Endothelial cell of umbilical vein (primary cell): ENCODE measurements at regions not wholly inside any gene's neighbourhood (a gene's known extent, or its start where the extent isn't known, plus 50 kb on each side); places are given as distances from the start of the nearest gene placed in this dataset.

Experiments used
- BruUV-seq: library from RNA; stranded (reverse); fragments of 400-500 nt; replicated peaks from 2 replicates; lab custom pipeline; 2021; lab: Mats Ljungman, UMichigan
- CTCF ChIA-PET: fragments of 300-600, 350-600 bp; sonication (Branson Sonifier 250); formaldehyde crosslinking; loops from one replicate; lab custom pipeline; 2021; ENCODE audit warnings: antibody characterized with exemption, inconsistent platforms; lab: Charles Lee
- POLR2A ChIA-PET: fragments of 300-600, 350-600 bp; sonication (Branson Sonifier 250); formaldehyde crosslinking; loops from one replicate; lab custom pipeline; 2021; ENCODE audit warnings: antibody characterized with exemption, inconsistent platforms; lab: Charles Lee
- DNase-seq: peaks from one replicate; pipeline ENCODE4 v3.0.0-alpha.2; 2011; ENCODE audit warnings: low read depth, low spot score
- FAIRE-seq: peaks from 2 replicates; lab custom pipeline; 2011; peaks lifted over from hg19 to GRCh38; lab: Jason Lieb, UNC
- H2AFZ ChIP-seq: 2 replicates; pipeline ENCODE4 v1.6.0; 2012; ENCODE audit warnings: low read depth, low read length, control low read depth, inconsistent platforms
- H3K27ac ChIP-seq: 2 replicates; pipeline ENCODE4 v1.5.1; 2011; ENCODE audit warnings: low read depth, mild to moderate bottlenecking, control low read depth, low read length, moderate library complexity; ENCODE audit not compliant: insufficient read depth
- H3K27me3 ChIP-seq, 2 experiments: 2 replicates each; pipeline versions ENCODE4 v1.6.0 to v1.6.1; 2011; ENCODE audit warnings: low read length in 2 of 2, mixed read lengths in 1 of 2; ENCODE audit not compliant: control insufficient read depth in 2 of 2, insufficient read depth in 2 of 2
- H3K36me3 ChIP-seq, 2 experiments: 2 replicates in 1 of 2; 3 replicates in 1 of 2; pipeline ENCODE4 v1.5.1; 2011; ENCODE audit warnings: low read length in 2 of 2, mild to moderate bottlenecking in 1 of 2, moderate library complexity in 1 of 2; ENCODE audit not compliant: control insufficient read depth in 2 of 2, insufficient read depth in 2 of 2; ENCODE audit errors: extremely low read depth in 1 of 2
- H3K4me1 ChIP-seq: 3 replicates; pipeline ENCODE4 v1.5.1; 2011; ENCODE audit warnings: mild to moderate bottlenecking, low read length; ENCODE audit not compliant: control insufficient read depth, insufficient read depth; ENCODE audit errors: extremely low read depth
- H3K4me2 ChIP-seq: 2 replicates; pipeline ENCODE4 v1.6.1; 2011; ENCODE audit warnings: low read length, control low read depth, mixed read lengths; ENCODE audit not compliant: insufficient read depth
- H3K4me3 ChIP-seq, 3 experiments: fragments of 200-600 bp in 1 of 3; sonication (generic), shearing (Covaris generic) in 1 of 3; replicated peaks in 1 of 3; 2 replicates each; pipeline ENCODE4 v1.5.1; 2011 to 2016; ENCODE audit warnings: control low read depth in 3 of 3, low read length in 3 of 3, mild to moderate bottlenecking in 2 of 3, inconsistent platforms in 1 of 3, low read depth in 1 of 3, moderate library complexity in 1 of 3; ENCODE audit not compliant: insufficient read depth in 1 of 3
- H3K79me2 ChIP-seq: 2 replicates; pipeline ENCODE4 v1.6.0; 2012; ENCODE audit warnings: low read length, inconsistent platforms; ENCODE audit not compliant: control insufficient read depth, insufficient read depth
- H3K9ac ChIP-seq: replicated peaks from 2 replicates; pipeline ENCODE3; 2011; ENCODE audit warnings: low read length, control low read depth; ENCODE audit not compliant: insufficient read depth; ENCODE audit errors: extremely low read depth
- H3K9me1 ChIP-seq: replicated peaks from 3 replicates; pipeline ENCODE4 v1.6.0; 2011; ENCODE audit warnings: mild to moderate bottlenecking, low read length; ENCODE audit not compliant: control insufficient read depth, insufficient read depth; ENCODE audit errors: extremely low read depth
- H3K9me3 ChIP-seq: replicated peaks from 2 replicates; pipeline ENCODE4 v1.5.1; 2012; ENCODE audit warnings: low read length, inconsistent platforms; ENCODE audit not compliant: control insufficient read depth, insufficient read depth
- H4K20me1 ChIP-seq: replicated peaks from 2 replicates; pipeline ENCODE3; 2011; ENCODE audit warnings: mild to moderate bottlenecking, low read length; ENCODE audit not compliant: control insufficient read depth, insufficient read depth; ENCODE audit errors: extremely low read depth
- CTCF ChIP-seq, 2 donors: IDR thresholded peaks; 1 replicate in 1 of 2; 2 replicates in 1 of 2; pipeline ENCODE4 v1.5.1; 2011; ENCODE audit warnings: low read length in 2 of 2, mild to moderate bottlenecking in 2 of 2, moderate library complexity in 2 of 2, control low read depth in 1 of 2, inconsistent platforms in 1 of 2, low read depth in 1 of 2; ENCODE audit not compliant: insufficient read depth in 1 of 2; ENCODE audit errors: extremely low read depth in 1 of 2
- EZH2 ChIP-seq: IDR thresholded peaks from 2 replicates; pipeline ENCODE4 v1.6.1; 2012; ENCODE audit warnings: borderline replicate concordance, low read depth, mild to moderate bottlenecking, moderate library complexity, low read length, inconsistent platforms; ENCODE audit not compliant: severe bottlenecking
- FOS ChIP-seq: IDR thresholded peaks from 2 replicates; pipeline ENCODE4 v1.6.1; 2011; ENCODE audit warnings: mild to moderate bottlenecking, low read length, moderate library complexity, borderline replicate concordance; ENCODE audit not compliant: insufficient read depth
- GATA2 ChIP-seq: IDR thresholded peaks from 2 replicates; pipeline ENCODE4 v1.7.0; 2011; ENCODE audit warnings: low read depth, mild to moderate bottlenecking, moderate library complexity, mixed read lengths, low read length; ENCODE audit not compliant: insufficient read length, insufficient read depth
- JUN ChIP-seq: IDR thresholded peaks from 2 replicates; pipeline ENCODE4 v1.6.1; 2011; ENCODE audit warnings: borderline replicate concordance, low read depth; ENCODE audit not compliant: insufficient read length, insufficient read depth
- MAX ChIP-seq: IDR thresholded peaks from 2 replicates; pipeline ENCODE4 v1.6.1; 2011; ENCODE audit not compliant: insufficient read depth, insufficient read length
- MYC ChIP-seq: IDR thresholded peaks from one replicate; pipeline ENCODE4 v1.6.1; 2011; ENCODE audit warnings: mild to moderate bottlenecking, low read depth, low read length
- POLR2A ChIP-seq: IDR thresholded peaks from 2 replicates; pipeline ENCODE4 v1.6.1; 2012; ENCODE audit warnings: low read depth, mild to moderate bottlenecking, control low read depth, low read length
- POLR2AphosphoS5 ChIP-seq: IDR thresholded peaks from 2 replicates; pipeline ENCODE4 v1.6.1; 2012; ENCODE audit warnings: low read depth, mild to moderate bottlenecking, control low read depth, low read length, moderate library complexity; ENCODE audit not compliant: insufficient read depth
- dilution Hi-C: fragments of 300-500 bp; cut with MboI; formaldehyde crosslinking; loops from one replicate; pipeline ENCODE4 v1.15.0; 2019; ENCODE audit warnings: low sequenced_read_pairs; ENCODE audit not compliant: extremely low pct_ligation_motif_present
- intact Hi-C: fragments of 100-400 bp; cut with micrococcal nuclease; formaldehyde crosslinking; loops from one replicate; pipeline ENCODE4 v1.10.0; 2022

- H3K27ac ChIP-seq: no peak overlapping the region
- ChIA-PET CTCF (interaction anchor here (0.8 to 1.0 kb wide), 3 partner anchors 8 to 191 kb away, joined by 3 read pairs; no protein-coding TSS in a partner anchor), POLR2A (no interaction called here)
- no TSS peak for BruUV-seq
- intact Hi-C loops: no loop called here
- no peaks in the 10 kb centered on the region for H3K36me3 ChIP-seq
- DNase-seq (no peak), FAIRE-seq (no peak)
- TF ChIP-seq POLR2A: no peak
- TF ChIP-seq MYC: no peak
- TF ChIP-seq MAX: no peak
- TF ChIP-seq POLR2AphosphoS5: no peak
- no peak for TF ChIP-seq FOS
- no peak for TF ChIP-seq EZH2
- no peak for TF ChIP-seq GATA2
- no peak for TF ChIP-seq CTCF (IDR thresholded peaks at IDR 0.05; ENCODE audit: extremely low read depth in 1 of 2, insufficient read depth in 1 of 2, low read depth in 1 of 2, low read length in 2 of 2)
- TF ChIP-seq JUN: no peak
- H3K4me1 ChIP-seq: no peaks in the 10 kb centered on the region
- H3K9me3 ChIP-seq: no peaks in the 10 kb centered on the region
- no peak overlapping the region for H3K4me2 ChIP-seq
- H3K4me3 ChIP-seq: no peak overlapping the region
- dilution Hi-C loops: no loop called here
- no peak overlapping the region for H2AFZ ChIP-seq
- no peaks in the 10 kb centered on the region for H3K9me1 ChIP-seq
- no peaks in the 10 kb centered on the region for H3K79me2 ChIP-seq
- H3K27me3 ChIP-seq: peaks cover 0 to 11% of the 10 kb centered on the region in 2 experiments
- no peaks in the 10 kb centered on the region for H4K20me1 ChIP-seq
- no peak overlapping the region for H3K9ac ChIP-seq
Observed at GRCh38 chr7:26560526-26561256, 269.0 kb downstream of the SNX10 start.
